CD4-positive, alpha-beta T cell treated with Interleukin-4 for 1 hour (primary cell): ENCODE measurements at regions not wholly inside any gene's neighbourhood (a gene's known extent, or its start where the extent isn't known, plus 50 kb on each side); places are given as distances from the start of the nearest gene placed in this dataset.
"Not testable (repeated sequence)": the region's sequence is repeated elsewhere in the genome, so short reads cannot be mapped to it uniquely, and the experiment has no call there.

Experiments
- DNase-seq, 2 donors: peaks; one replicate each; pipeline ENCODE4 v3.0.0-alpha.2; 2020 to 2022

DNA sequence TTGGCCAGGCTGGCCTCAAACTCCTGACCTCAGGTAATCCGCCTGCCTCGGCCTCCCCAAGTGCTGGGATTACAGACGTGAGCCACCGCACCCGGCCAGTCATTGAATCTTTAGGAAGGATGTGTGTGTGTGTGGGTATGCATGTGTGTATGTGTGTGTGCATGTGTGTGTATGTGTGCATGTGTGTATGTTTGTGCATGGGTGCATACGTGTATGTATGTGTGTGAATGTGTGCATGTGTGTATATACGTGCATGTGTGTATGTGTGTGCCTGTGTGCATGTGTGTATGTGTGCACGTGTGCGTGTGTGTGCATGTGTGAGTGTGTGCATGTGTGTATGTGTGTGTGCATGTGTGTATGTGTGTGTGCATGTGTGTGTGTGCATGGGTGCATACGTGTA, 120.1 kb upstream of the SHH start:
- not testable (repeated sequence) for DNase-seq

DNA sequence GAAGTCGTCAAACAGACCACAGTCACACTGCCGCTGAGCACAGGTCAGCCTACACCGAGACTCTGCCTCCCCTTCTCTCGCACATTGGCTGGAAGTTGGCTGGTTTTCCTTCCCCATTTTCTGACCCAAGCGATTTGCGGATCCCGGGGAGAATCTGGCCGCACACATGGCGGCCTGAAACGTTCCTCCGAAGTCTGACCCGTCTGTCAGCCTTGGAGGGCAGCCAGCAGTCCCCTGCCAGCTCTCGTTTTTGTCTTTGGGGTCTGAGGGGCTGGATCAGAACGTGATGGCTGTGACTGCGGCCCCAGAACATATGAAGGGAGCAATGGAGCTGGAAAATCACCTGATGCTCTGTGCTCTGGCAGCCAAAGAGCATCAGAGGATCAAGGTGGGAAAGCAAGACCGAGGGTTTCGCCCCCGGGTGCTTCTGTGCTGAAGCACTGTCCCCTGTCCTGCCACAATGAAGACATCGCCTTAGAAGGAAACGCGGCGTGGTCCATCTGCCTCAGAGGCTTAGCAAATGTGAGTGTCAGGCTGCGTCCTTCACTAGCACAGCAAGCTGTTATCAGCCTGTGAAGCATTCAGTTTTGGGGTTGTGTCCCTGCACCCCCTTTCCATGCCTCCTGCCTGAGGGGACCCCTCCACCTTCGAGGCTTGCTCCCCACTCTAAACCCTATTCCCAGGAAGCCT, 119.3 kb upstream of the SHH start:
- no peak for DNase-seq

DNA sequence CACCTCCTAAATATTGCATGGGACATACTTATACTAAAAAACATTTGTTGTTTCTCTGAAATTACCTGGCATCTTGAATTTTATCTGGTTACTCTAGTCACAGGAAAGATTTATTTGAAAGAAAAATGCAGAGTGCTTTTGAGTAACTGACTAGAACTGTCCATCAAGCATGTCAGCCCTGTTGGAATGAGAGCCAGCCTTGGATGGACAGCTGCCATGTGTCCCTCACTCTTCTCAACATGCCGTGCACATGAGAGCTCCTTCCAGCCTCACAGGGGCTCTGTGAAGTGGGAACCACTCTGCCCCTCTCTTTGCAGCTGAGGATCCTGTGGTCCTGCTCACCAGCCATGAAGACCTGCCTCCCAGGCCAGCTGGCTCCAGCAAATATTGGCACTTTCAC, 118.3 kb upstream of the SHH start:
- no peak for DNase-seq

DNA sequence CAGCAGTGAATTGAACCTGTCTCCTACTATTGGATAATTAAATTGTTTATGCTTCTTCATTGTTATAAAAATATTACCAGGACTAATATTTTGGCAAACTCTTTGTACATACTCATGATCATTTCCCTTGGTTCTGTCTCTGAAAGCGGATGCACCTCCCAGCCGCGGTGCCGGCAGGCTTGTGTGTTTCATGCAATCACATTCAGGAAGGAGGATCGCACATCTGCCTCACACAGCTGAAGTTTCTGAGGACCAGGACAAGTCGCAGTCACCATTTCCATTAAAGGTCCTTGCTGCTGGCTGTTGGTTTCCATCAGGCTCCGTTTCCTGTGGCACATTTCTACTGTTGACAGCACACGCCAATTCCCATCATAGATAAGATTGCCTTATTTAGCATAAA, 117.8 kb upstream of the SHH start:
- DNase-seq: no peak

DNA sequence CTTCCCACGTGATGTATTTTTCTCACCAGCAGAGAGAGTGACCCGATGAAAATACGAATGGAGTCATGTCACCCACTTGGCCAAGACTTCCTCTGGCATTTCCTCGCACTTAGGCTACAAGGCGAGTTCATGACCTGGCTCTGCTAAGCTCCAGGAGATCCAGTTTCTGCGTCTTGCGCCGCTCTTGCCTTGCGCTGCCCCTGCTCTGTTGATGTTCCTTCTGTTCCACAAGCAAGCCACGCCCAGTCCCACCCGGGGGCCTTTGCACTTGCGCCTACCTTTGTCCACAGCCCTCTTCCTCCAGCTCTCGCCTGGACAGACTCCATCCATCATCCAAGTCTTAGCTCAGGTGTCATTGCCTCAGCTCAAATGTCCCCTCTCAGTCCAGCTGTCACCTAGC, 116.3 kb upstream of the SHH start:
- DNase-seq: no peak

DNA sequence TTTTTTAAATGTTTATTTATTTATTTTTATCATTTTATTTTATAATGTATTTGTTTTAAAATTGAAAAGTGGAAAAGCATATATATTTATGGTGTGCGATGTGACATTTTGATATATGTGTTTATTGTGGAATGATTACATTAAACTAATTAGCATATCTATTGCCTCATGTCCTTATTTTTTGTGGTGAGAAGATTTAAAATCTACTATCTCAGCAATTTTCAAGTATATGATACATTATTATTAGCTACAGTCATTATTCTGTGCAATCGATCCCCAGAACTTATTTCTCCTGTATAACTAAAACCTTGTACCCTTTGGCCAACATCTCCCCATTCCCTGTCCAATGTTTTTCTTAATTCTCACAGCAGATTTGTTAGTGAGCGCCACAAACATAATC, 115.6 kb upstream of the SHH start:
- no peak for DNase-seq

DNA sequence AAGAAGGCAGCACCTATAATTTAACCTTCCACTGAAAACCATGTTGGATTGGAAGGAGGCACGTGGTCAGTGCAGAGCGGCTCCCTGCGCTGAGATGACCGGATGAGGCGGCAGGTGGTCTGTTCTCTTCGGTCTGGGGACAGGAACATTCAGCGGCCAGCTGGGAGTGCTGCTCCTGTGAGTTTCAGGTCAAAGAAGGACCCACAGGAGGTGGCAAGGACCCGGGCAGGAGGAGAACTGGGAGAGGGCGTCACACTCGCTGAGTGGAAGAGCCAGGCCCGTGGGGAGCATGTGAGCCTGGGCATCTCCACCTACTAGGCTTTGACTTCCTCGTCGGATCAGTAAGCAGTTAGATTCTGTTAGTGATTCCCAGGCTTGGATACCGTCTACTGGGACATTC, 113.4 kb upstream of the SHH start:
- no peak for DNase-seq

DNA sequence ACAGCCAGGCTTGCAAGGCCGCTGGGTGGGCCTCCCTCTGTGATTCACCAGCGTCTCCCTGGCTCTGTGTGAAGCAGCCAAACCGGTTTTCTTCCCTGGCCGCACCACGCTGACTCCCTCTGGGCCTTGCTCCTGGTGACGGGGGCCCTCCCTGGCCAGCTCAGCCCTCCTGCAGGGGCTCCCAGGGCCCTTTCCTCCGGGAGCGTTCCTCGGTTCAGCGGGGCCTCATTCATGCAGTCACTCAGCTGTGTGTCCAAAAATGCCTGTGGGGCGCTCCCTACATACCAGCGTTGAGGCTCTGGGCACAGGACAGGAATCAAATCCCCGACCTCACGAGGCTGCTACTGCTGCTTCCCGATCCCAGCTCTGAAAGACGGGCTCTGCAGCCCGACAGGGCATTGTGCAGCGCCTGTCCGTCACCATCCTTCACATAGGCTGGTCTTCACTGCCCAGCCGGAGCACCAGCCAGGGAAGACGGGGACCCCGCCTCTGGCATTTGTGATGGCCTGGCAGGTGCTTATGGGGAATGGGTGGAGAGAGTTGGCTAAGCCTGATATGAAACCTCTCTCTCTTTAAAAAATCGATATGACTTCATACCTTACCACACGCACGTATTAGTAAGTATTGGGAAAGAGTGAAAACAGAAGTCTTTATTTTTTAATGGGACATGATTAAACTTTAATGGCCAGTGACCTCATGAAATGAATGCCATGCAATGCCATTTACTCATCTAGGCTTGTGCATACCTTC, 110.0 kb upstream of the SHH start:
- DNase-seq: no peak

DNA sequence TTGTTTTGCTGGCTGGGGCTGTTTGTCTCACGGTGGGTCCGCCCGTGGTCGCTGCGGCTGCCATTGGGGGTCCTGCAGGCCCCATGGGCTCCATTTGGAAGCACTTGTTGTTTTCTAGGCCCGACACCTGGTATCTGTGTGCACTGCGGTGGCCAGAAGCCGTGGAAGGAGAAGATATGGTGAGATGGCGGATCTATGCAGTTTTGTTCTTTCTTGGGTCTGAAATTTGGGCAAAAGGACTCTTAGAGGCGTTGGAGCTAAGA, 109.5 kb upstream of the SHH start:
- no peak for DNase-seq

DNA sequence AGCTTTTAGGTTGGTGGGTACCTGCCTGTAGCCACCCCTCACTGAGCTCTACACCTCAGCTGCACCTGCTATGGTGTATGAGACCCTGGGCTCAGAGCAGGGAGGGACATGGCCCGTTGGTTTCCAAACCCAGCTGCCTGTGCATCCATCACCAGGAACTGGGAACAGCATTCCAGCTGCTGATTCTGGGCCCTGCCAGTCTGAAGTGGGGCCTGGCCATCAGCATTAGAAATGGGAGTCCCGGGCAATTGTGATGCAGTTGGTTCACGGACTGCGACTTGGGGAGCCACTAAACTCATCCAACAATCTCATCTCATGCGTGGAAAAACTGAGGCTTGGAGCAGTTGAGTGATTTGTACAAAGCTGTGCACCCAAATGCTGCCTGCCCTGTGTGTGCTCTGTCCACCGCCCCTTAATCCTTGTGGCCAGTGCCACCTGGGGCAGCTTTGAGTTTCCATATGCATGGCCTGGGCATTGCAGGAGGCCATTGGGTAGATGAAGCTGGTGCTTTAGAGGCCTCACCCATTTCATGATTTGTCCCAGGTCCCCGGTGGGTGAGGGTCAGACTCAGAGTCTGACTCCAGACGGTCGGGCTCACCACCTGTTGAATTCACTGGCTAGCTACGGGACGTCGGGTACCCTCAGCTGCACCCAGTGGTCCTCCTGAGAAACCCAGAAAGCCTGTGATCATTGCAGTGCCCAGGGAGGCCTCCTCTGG, 109.0 kb upstream of the SHH start:
- DNase-seq: no peak

DNA sequence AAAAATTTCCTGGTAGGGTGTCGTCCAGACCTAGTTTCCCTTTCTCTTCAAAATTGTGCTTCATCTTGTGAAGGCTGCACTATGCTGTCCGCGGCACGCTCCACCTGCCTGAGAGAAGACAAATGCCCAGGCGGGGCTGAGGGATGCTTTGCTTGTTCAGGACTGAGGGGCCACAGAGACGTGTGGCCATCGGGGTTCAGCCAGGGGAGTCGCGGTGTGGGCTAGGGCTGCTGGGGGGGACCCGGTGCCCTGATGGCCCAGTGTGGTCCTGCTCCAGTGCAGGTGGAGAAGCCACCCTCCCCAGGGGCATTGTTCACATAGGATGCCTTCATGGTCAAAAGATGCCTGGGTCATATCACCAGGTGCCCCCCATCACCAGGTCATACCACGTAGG, 107.8 kb upstream of the SHH start:
- DNase-seq: no peak

DNA sequence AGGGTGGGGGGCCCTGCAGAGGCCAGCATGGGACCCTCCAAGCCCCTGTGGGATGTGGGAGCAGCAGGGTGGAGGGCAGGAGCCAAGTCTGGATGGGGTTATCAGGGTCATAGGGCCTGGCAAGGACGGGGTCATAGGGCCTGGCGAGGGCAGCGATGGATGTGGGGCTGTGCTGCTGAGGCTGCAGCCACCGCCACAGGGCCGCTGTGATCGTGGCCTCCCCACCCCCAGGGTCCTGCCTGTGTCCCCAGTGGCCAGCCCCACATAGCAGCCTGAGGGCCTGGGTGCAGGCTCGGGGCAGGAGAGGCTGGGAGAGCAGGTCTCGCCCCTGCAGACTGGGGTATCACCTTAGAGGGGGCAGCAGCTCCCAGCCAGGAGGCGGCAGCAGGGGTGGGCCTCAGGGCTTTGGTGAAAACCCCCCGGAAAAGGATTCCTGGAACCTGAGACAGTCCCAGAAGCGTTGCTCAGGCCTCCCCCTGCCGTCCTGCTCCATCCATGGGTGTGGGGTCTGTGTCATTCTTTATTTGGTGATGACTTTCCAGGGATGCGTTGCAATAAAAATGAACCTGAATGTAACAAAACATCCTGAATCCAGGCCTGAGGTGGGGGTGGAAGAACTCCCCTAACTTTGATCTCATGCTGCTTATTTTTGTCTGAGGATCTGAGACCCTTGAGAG, 107.3 kb upstream of the SHH start:
- DNase-seq: no peak

DNA sequence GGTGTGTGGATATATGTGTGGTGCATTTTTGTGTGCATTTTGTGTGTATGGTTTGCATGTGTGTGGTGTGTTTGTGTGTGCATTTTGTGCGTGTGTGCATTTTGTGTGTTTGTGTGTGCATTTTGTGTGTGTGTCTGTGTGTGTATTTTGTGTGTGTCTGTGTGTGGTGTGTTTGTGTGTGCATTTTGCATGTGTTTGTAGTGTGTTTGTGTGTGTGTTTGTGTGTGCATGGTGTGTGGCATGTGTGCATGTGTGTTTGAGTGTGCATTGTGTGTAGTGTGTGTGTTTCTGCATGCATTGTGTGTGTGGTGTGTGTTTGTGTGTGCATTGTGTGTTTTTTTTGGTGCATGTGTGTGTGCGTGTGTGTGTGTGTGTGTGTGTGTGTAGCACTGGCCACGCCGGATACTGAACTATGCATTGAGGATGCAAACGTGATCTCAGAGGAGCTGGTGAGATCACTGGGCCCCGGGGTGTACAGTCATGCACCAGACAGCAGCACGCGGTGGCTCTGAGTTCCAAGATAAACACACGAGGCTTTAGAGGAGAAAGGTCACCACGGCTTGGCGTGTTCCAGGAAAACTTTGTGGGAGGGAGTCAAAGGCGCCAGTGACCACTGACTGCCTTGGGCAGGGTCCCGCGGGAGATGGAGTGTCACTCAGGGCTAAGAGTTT, 106.6 kb upstream of the SHH start:
- DNase-seq: no peak

DNA sequence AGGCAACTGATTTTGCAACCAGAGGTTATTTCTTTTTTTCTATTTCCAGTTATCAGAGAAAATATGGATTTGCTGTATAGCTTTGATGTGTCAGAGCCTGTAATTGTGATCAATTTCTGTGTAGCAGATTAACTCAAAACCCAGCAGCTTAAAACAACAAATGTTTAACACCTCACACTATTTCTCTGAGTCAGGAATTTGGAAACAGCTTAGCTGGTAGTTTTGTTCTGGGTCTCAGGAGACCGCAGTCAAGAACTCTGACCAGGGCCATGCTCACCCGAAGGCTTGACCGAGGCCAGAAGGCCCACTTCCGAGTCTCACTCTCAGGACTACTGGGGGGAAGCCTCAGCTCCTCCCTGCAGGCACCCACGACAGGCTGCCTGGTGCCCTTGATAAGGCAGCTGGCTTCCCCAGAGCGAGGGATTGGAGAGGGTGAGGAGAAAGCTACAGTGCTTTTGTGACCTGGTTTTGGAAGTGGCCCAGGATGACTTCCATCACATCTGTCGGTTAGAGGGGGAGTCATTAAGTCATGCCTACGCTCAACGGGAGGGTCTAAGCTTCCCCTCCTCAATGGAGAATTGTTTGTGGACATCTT, 105.7 kb upstream of the SHH start:
- no peak for DNase-seq

DNA sequence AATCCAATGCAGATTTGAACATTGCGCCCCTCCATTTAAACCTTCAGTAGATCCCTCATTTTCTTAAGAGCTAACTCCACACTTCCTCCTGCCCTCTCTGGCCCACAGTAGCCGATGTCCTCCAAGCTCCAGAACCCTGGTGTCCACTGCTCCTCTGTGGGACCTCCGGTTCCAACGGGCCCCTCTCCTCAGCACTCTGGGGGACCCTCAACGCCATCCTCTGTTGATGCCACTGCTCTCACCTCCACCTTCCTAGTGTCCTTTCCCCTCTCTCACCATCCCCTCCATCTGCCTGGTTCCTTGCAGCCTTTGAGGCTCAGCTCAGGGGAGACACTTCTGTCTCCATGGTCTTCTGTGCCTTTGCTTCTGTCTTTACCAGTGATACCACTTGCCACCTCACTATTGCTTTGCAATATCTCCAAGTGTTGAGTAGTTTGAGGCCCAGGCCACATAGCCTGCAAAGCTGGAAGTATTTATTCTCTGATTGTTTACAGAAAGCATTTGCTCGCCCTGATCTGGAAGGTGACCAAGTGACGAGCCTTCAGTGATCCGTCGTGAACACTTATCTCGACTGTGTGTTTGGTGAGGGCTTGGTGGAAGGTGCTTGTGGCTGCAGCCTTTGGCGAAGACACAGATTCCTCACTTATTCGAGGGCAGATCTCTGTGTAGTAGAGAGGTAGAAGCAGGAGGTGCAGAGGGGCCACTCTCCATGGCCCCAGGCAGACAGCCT, 104.8 kb upstream of the SHH start:
- no peak for DNase-seq

DNA sequence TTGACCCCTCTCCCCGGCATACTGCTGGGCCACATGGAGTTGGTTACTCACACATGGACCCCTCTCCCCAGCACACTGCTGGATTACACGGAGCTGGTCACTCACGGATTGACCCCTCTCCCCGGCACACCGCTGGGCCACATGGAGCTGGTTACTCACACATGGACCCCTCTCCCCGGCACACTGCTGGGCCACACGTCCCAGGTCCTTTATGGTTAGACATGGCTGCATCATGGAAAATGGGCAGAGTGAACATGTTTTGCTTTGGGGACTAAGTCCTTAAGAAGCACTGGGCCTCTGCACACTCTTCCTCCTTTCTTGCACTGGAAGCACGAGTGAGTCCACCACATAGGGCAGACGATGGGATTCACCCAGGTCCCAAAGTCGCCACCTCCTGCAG, 102.1 kb upstream of the SHH start:
- no peak for DNase-seq

DNA sequence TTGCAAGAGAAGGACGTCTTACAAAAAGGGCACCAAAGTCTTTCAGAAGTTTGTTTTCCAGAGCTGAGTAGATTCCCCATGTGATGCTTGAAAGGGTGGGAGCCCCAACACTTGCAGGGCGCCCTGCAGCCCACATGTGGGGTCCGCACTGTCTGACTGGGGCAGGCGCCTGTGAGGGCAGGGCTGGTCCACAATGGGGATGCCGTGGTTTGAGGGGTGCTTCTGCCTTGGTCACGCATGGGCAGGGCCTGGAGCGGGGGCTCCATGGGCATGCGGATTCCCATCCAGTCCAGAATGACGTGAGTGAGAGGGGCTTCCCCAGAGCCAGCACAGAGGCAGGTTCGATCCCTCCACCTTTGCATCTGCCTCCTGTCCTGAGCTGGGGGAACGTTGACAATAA, 101.5 kb upstream of the SHH start:
- no peak for DNase-seq

DNA sequence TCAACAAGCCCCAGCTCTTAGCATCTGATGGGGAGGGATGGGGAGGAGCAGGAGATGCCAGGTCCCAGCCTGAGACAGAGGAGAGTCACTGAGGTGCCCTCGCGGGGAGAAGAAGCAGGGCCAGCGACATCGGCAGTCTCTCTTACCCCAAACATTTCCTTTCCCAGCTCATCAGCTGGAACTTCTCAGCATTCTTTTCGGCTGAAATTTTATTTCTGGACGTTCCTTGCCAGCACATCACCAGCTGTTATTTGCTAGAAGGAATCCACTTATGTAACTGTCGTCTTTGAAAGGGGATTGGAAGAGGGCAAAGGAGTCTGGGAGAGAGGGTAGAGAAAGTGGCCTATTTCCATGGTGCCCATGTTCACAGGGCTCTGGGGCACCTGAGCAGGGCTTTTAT, 101.0 kb upstream of the SHH start:
- DNase-seq: no peak

DNA sequence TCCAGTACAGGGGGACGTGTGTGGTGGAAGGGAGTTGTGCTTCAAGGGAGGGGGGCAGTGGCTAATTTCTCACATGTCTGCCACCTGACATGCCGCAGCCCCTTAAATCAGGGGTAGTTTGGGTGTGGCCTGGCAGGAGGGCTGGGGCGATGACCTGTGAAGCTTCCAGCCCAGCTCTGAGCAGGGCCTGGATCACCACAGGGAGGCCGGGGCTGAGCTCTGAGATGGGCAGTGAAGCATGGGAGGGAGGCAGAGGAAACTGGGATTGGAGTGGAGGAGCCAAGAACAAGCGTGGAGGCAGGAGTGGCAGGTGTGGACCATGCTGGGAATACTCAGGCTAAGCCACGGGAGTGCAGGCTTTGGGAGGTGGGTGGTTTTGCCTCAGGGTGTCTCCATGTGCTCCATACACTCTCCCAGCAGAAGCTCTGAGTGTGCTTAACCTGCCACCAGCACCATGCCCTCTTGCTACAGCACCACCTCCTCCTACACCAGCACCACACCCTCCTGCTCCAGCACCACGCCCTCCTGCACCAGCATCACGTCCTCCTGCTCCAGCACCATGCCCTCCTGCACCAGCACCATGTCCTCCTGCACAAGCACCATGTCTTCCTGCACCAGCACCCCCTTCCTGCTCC, 99.3 kb upstream of the SHH start:
- no peak for DNase-seq

DNA sequence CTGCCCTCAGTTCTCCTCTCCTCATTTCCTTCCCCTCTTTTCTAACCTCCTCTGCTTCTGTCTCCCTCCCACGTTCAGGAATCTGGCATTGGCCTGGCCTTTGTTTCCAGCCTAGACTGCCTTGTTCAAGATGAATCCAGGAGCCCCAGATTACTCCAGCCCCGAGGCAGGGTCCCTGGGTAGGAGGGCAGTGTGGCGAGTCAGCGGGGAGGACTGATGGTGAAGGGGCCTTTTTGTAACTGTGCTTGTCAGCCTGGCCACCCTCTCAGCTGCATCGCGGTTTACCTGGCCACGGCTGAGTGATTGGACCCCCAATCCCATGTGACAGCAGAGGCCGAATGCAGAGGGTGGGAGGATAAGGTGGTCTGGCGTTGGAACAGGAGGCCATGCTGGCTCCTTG, 96.1 kb upstream of the SHH start:
- DNase-seq: no peak

DNA sequence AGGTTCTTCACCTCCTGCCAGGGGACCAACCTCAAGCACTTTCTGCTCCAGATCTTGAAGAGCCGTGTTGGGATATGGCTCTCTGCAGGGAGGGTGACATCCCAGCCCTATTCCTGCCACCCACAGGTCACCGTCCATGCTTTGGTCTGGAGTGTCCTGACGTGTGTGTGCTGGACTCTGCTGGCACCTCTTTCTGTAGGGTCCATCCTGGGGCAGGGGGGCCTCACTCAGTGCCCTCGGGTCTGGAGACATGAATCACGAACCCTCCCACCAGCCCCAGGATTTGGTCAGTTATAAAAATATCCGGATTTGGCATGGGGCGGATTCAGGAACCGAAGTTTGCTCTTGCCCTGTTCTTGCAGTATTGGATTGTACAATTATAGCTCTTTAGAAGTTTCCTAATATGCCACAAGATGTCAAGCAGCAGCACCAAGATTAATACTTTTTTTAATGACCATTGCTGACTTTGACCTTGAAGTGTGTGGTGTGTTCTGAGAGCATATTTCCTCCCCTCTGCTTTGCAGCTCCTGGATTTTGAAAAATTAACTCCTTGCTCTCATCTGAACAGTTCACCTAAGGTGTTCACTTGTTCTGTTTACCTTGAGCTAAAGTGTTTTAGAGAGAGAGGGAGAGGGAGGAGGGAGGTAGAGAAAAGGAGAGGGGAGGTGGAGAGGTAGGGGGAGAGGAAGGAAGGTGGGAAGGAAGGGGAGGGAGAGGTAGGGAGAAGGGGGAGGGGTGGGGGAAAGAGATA, 95.4 kb upstream of the SHH start:
- no peak for DNase-seq
